ENCODE measurements at regions not wholly inside any gene's neighbourhood (a gene's known extent, or its start where the extent isn't known, plus 50 kb on each side); places are given as distances from the start of the nearest gene placed in this dataset.

DNA sequence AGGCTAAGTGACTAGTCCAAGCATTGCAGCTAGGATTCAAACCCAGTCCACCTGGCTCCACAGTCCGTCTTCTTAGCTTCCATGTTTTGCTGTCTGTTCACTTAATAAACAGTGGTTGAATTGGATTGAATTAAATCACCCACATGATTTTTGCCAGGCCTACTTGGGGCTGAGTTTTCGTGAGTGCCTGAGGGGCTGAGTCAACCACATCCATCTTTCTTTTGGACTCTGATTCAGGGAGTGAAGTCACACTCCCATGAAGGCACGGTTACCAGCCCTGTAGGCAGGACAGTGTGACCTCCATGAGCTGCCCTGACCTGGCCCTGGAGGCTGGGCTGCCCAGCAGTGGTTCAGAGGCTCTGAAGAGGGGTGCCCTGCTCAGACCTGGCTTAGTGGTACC is 123.7 kb downstream of the ACTL8 start:
- TF ChIP-seq, protein P1, sequence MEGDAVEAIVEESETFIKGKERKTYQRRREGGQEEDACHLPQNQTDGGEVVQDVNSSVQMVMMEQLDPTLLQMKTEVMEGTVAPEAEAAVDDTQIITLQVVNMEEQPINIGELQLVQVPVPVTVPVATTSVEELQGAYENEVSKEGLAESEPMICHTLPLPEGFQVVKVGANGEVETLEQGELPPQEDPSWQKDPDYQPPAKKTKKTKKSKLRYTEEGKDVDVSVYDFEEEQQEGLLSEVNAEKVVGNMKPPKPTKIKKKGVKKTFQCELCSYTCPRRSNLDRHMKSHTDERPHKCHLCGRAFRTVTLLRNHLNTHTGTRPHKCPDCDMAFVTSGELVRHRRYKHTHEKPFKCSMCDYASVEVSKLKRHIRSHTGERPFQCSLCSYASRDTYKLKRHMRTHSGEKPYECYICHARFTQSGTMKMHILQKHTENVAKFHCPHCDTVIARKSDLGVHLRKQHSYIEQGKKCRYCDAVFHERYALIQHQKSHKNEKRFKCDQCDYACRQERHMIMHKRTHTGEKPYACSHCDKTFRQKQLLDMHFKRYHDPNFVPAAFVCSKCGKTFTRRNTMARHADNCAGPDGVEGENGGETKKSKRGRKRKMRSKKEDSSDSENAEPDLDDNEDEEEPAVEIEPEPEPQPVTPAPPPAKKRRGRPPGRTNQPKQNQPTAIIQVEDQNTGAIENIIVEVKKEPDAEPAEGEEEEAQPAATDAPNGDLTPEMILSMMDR (conservative IDR thresholded peaks at IDR 0.05 in 1 of 2, IDR thresholded peaks at IDR 0.05 in 1 of 2; ENCODE audit: extremely low read depth in 1 of 2, insufficient read depth in 1 of 2, low read depth in 1 of 2, low read length in 2 of 2) = no peak
- no peak for TF ChIP-seq EZH2 (IDR thresholded peaks at IDR 0.05; ENCODE audit: borderline replicate concordance, low read length)
